ENCODE measurements at regions not wholly inside any gene's neighbourhood (a gene's known extent, or its start where the extent isn't known, plus 50 kb on each side); places are given as distances from the start of the nearest gene placed in this dataset.

GRCh38 chr7:45456747-45457524 lies 117.2 kb upstream of the ADCY1 start:
- DNase-seq: no peak

GRCh38 chr7:45457591-45457990 lies 116.6 kb upstream of the ADCY1 start:
- DNase-seq: no peak

- DNase-seq: no peak
These were observed 114.7 kb upstream of the ADCY1 start for GRCh38 chr7:45459476-45459875.

GRCh38 chr7:45460379-45460778 lies 113.8 kb upstream of the ADCY1 start:
- no peak for DNase-seq

- DNase-seq: no peak
These were observed 113.1 kb upstream of the ADCY1 start for GRCh38 chr7:45461026-45461425.

- no peak for DNase-seq
These were observed 105.1 kb upstream of the ADCY1 start for GRCh38 chr7:45469103-45469502.

GRCh38 chr7:45470031-45470430 lies 104.1 kb upstream of the ADCY1 start:
- no peak for DNase-seq

- no peak for DNase-seq
These were observed 94.4 kb upstream of the ADCY1 start for GRCh38 chr7:45479781-45480180.

- DNase-seq: no peak
These were observed 91.7 kb upstream of the ADCY1 start for GRCh38 chr7:45482451-45482850.

GRCh38 chr7:45484094-45484493 lies 90.1 kb upstream of the ADCY1 start:
- no peak for DNase-seq

GRCh38 chr7:45486575-45486974 lies 87.6 kb upstream of the ADCY1 start:
- no peak for DNase-seq

GRCh38 chr7:45494885-45495284 lies 79.3 kb upstream of the ADCY1 start:
- no peak for DNase-seq

GRCh38 chr7:45495618-45496017 lies 78.5 kb upstream of the ADCY1 start:
- no peak for DNase-seq

GRCh38 chr7:45500257-45500656 lies 73.9 kb upstream of the ADCY1 start:
- DNase-seq: no peak

GRCh38 chr7:45501791-45502190 lies 72.4 kb upstream of the ADCY1 start:
- DNase-seq: no peak

GRCh38 chr7:45506059-45506458 lies 68.1 kb upstream of the ADCY1 start:
- DNase-seq: no peak

GRCh38 chr7:45509222-45509621 lies 64.9 kb upstream of the ADCY1 start:
- no peak for DNase-seq

GRCh38 chr7:45511721-45512597 lies 62.2 kb upstream of the ADCY1 start:
- no peak for DNase-seq

GRCh38 chr7:45514944-45515343 lies 59.2 kb upstream of the ADCY1 start:
- DNase-seq: no peak

GRCh38 chr7:45515346-45515745 lies 58.8 kb upstream of the ADCY1 start:
- no peak for DNase-seq
